IPS DF 19.7 (cell line): ENCODE measurements at regions not wholly inside any gene's neighbourhood (a gene's known extent, or its start where the extent isn't known, plus 50 kb on each side); places are given as distances from the start of the nearest gene placed in this dataset.
"Not testable (repeated sequence)": the region's sequence is repeated elsewhere in the genome, so short reads cannot be mapped to it uniquely, and the experiment has no call there.

Experiments used
- DNase-seq: peaks from one replicate; pipeline ENCODE4 v3.0.0-alpha.2; 2013; ENCODE audit warnings: low read depth, low spot score

GRCh38 chr11:72525466-72525865, 91.1 kb upstream of the CLPB start:
- no peak for DNase-seq

GRCh38 chr11:72524711-72525110, 90.4 kb upstream of the CLPB start:
- DNase-seq: no peak

- no peak for DNase-seq
Measured at GRCh38 chr11:72523991-72524390, 89.7 kb upstream of the CLPB start.

GRCh38 chr11:72522186-72522585, 87.9 kb upstream of the CLPB start:
- DNase-seq: no peak

GRCh38 chr11:72521664-72522063, 87.3 kb upstream of the CLPB start:
- DNase-seq: no peak

GRCh38 chr11:72520815-72521214, 86.5 kb upstream of the CLPB start:
- DNase-seq: no peak

- not testable (repeated sequence) for DNase-seq
Measured at GRCh38 chr11:72519882-72520281, 85.6 kb upstream of the CLPB start.

GRCh38 chr11:72519220-72519881, 85.0 kb upstream of the CLPB start:
- DNase-seq: no peak

- no peak for DNase-seq
Measured at GRCh38 chr11:72514331-72514730, 80.0 kb upstream of the CLPB start.

- DNase-seq: no peak
Measured at GRCh38 chr11:72513411-72513810, 79.1 kb upstream of the CLPB start.

- no peak for DNase-seq
Measured at GRCh38 chr11:72512956-72513355, 78.6 kb upstream of the CLPB start.

- no peak for DNase-seq
Measured at GRCh38 chr11:72511393-72512047, 77.2 kb upstream of the CLPB start.

GRCh38 chr11:72507050-72507449, 72.7 kb upstream of the CLPB start:
- DNase-seq: peak; percentile 7

- no peak for DNase-seq
Measured at GRCh38 chr11:72497731-72498130, 63.4 kb upstream of the CLPB start.

GRCh38 chr11:72494109-72494429, 59.7 kb upstream of the CLPB start:
- no peak for DNase-seq

GRCh38 chr11:72493426-72494108, 59.2 kb upstream of the CLPB start:
- DNase-seq: no peak

GRCh38 chr11:72491001-72491400, 56.7 kb upstream of the CLPB start:
- no peak for DNase-seq
